Loucy (cell line): ENCODE measurements at regions not wholly inside any gene's neighbourhood (a gene's known extent, or its start where the extent isn't known, plus 50 kb on each side); places are given as distances from the start of the nearest gene placed in this dataset.

Experiments used
- H2AFZ ChIP-seq: fragments of 200-600 bp; sonication (generic); 2 replicates; pipeline ENCODE4 v1.6.0; 2016; ENCODE audit warnings: antibody characterized with exemption, mild to moderate bottlenecking, low read length, moderate library complexity
- H3F3A ChIP-seq: fragments of 200-600 bp; 2 replicates; pipeline ENCODE4 v1.6.0; 2016; ENCODE audit warnings: antibody characterized with exemption, low read depth, mild to moderate bottlenecking
- H3K27me3 ChIP-seq: fragments of 200-600 bp; sonication (generic); 2 replicates; pipeline ENCODE4 v1.6.1; 2014; ENCODE audit warnings: low read length, mild to moderate bottlenecking; ENCODE audit not compliant: insufficient read depth, poor library complexity, severe bottlenecking
- H3K36me3 ChIP-seq: fragments of 200-600 bp; sonication (generic); 2 replicates; pipeline ENCODE4 v1.6.1; 2016; ENCODE audit warnings: low read length; ENCODE audit not compliant: insufficient read depth
- H3K4me1 ChIP-seq: fragments of 200-600 bp; sonication (generic); 2 replicates; pipeline ENCODE4 v1.5.1; 2014; ENCODE audit warnings: low read length, mild to moderate bottlenecking; ENCODE audit not compliant: insufficient read depth, poor library complexity, severe bottlenecking
- H3K4me2 ChIP-seq: fragments of 200-600 bp; sonication (generic); 2 replicates; pipeline ENCODE4 v1.6.0; 2014; ENCODE audit warnings: antibody characterized with exemption, low read length, low read depth, mild to moderate bottlenecking; ENCODE audit not compliant: poor library complexity, severe bottlenecking
- H3K4me3 ChIP-seq: fragments of 200-600 bp; sonication (generic); 2 replicates; pipeline ENCODE4 v1.5.1; 2014; ENCODE audit warnings: low read length, mild to moderate bottlenecking, mixed read lengths; ENCODE audit not compliant: poor library complexity, severe bottlenecking
- H3K79me2 ChIP-seq: fragments of 200-600 bp; sonication (generic); 2 replicates; pipeline ENCODE4 v1.6.1; 2014; ENCODE audit warnings: low read length; ENCODE audit not compliant: insufficient read depth
- H3K9ac ChIP-seq: fragments of 200-600 bp; sonication (generic); 2 replicates; pipeline ENCODE4 v1.6.0; 2014; ENCODE audit warnings: mild to moderate bottlenecking, low read depth, low read length, moderate library complexity; ENCODE audit not compliant: poor library complexity, severe bottlenecking
- H3K9me2 ChIP-seq: fragments of 200-600 bp; sonication (generic); replicated peaks from 2 replicates; pipeline ENCODE4 v1.6.1; 2016; ENCODE audit warnings: low read depth, low read length, mixed read lengths
- H3K9me3 ChIP-seq: fragments of 200-600 bp; sonication (generic); 2 replicates; pipeline ENCODE4 v1.6.1; 2014; ENCODE audit warnings: mild to moderate bottlenecking, antibody characterized with exemption, low read length, low read depth; ENCODE audit not compliant: insufficient read depth
- H4K20me1 ChIP-seq: fragments of 200-600 bp; sonication (generic); 2 replicates; pipeline ENCODE4 v1.6.0; 2014; ENCODE audit warnings: antibody characterized with exemption, low read length, mild to moderate bottlenecking; ENCODE audit not compliant: insufficient read depth, poor library complexity, severe bottlenecking
- CTCF ChIP-seq: fragments of 200-600 bp; sonication (generic); conservative IDR thresholded peaks from 2 replicates; pipeline ENCODE4 v1.5.1; 2014; ENCODE audit warnings: mild to moderate bottlenecking, antibody characterized with exemption, low read length
- EZH2phosphoT487 ChIP-seq: fragments of 200-600 bp; IDR thresholded peaks from 2 replicates; pipeline ENCODE4 v1.6.1; 2018; ENCODE audit warnings: antibody characterized with exemption, mild to moderate bottlenecking, moderate library complexity, borderline replicate concordance

DNA sequence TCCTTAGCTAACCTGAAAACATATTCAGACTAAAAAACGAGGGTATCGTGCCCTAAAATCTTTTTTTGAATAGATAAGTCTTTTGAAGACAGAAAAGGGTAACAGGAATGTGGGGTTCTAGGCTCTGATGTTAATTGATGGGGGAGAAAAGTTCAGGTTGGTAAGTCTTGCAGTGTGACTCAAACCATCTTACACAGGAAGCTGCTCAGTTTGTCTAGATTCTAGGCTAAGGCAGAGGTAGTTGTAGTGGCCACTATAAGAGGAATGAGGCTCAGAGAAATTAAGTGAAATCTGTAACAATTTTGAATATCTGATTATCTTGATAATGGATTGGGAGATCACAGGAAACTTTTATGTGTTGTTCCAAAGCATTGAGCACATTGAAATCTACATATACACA is 267.9 kb downstream of the PDCD6IP start:
- Histone ChIP-seq H3K4me2 (no peak overlapping the region), H3K36me3 (no peaks in the 10 kb centered on the region), H3K27me3 (no peaks in the 10 kb centered on the region), H3K79me2 (no peaks in the 10 kb centered on the region), H3K9me2 (no peaks in the 10 kb centered on the region), H3K9ac (peak overlapping the region; percentile 2), H3K9me3 (peaks cover 7% of the 10 kb centered on the region; the same call in 1 of the 2 replicates), H4K20me1 (no peaks in the 10 kb centered on the region), H2AFZ (peak overlapping the region; percentile 73; the same call in 1 of the 2 replicates), H3F3A (0 out of 2 replicates have a peak, but pooled peaks cover 2% of the 10 kb centered on the region), H3K4me1 (peaks cover 60% of the 10 kb centered on the region), H3K4me3 (no peak overlapping the region)
- TF ChIP-seq CTCF: no peak
- TF ChIP-seq EZH2phosphoT487: no peak

- Histone ChIP-seq H3K79me2 (no peaks in the 10 kb centered on the region), H3F3A (0 out of 2 replicates have a peak, but pooled peaks cover 2% of the 10 kb centered on the region), H4K20me1 (no peaks in the 10 kb centered on the region), H3K27me3 (no peaks in the 10 kb centered on the region), H3K9me2 (no peaks in the 10 kb centered on the region), H3K9me3 (peaks cover 7% of the 10 kb centered on the region; the same call in 1 of the 2 replicates), H3K36me3 (no peaks in the 10 kb centered on the region), H3K4me2 (no peak overlapping the region), H3K4me3 (no peak overlapping the region), H3K4me1 (peaks cover 67% of the 10 kb centered on the region), H3K9ac (peak overlapping the region; percentile 22), H2AFZ (peak overlapping the region; percentile 73)
- no peak for TF ChIP-seq CTCF
- TF ChIP-seq EZH2phosphoT487: no peak
Observed at GRCh38 chr3:34066999-34067398, 268.6 kb downstream of the PDCD6IP start.

- no peaks in the 10 kb centered on the region for H3K9me2 ChIP-seq
- no peaks in the 10 kb centered on the region for H3K79me2 ChIP-seq
- H3K27me3 ChIP-seq: no peaks in the 10 kb centered on the region
- no peaks in the 10 kb centered on the region for H4K20me1 ChIP-seq
- H3K36me3 ChIP-seq: no peaks in the 10 kb centered on the region
- peak overlapping the region; percentile 73 for H2AFZ ChIP-seq
- peak overlapping the region; percentile 22 for H3K9ac ChIP-seq
- no peak overlapping the region for H3K4me2 ChIP-seq
- H3F3A ChIP-seq: 0 out of 2 replicates have a peak, but pooled peaks cover 2% of the 10 kb centered on the region
- TF ChIP-seq EZH2phosphoT487 (no peak), CTCF (no peak)
- H3K9me3 ChIP-seq: peaks cover 7% of the 10 kb centered on the region; the same call in 1 of the 2 replicates
- H3K4me1 ChIP-seq: peaks cover 73% of the 10 kb centered on the region
- no peak overlapping the region for H3K4me3 ChIP-seq
Observed at GRCh38 chr3:34067536-34068051, 269.2 kb downstream of the PDCD6IP start.
